GM10248 (cell line): ENCODE measurements at regions not wholly inside any gene's neighbourhood (a gene's known extent, or its start where the extent isn't known, plus 50 kb on each side); places are given as distances from the start of the nearest gene placed in this dataset.

ENCODE experiments used
- CTCF ChIA-PET: fragments of 300-600 bp; sonication (Branson Sonifier 250); formaldehyde crosslinking; extraction: SDS; loops from one replicate; lab custom pipeline; 2021; ENCODE audit warnings: antibody characterized with exemption; lab: Yijun Ruan, JAX
- POLR2A ChIA-PET: fragments of 350-650 bp; sonication (Branson Sonifier 250); formaldehyde crosslinking; extraction: SDS; loops from one replicate; lab custom pipeline; 2020; ENCODE audit warnings: antibody characterized with exemption; lab: Yijun Ruan, JAX
- DNase-seq: peaks from one replicate; pipeline ENCODE4 v3.0.0; 2012; ENCODE audit errors: extremely low spot score
- CTCF ChIP-seq: IDR thresholded peaks from 2 replicates; pipeline ENCODE4 v1.5.1; 2012; ENCODE audit warnings: mild to moderate bottlenecking, low read depth; ENCODE audit errors: extremely low read depth, missing control alignments, control extremely low read depth

GRCh38 chr6:51015394-51015793 is 196.7 kb downstream of the TFAP2B start:
- CTCF ChIA-PET: interaction anchor here (3.6 kb wide), 1 partner anchor 11 kb away, joined by 13 read pairs; no protein-coding TSS in a partner anchor
- no peak for DNase-seq
- no peak for TF ChIP-seq CTCF
- POLR2A ChIA-PET: no interaction called here

- no peak for TF ChIP-seq CTCF
- ChIA-PET POLR2A (no interaction called here), CTCF (interaction anchor here (1.3 to 3.6 kb wide), 2 partner anchors 10 to 13 kb away, joined by 5 to 13 read pairs; no protein-coding TSS in a partner anchor)
- no peak for DNase-seq
These were observed 197.8 kb downstream of the TFAP2B start for GRCh38 chr6:51016489-51016888.

GRCh38 chr6:51019806-51020205 is 201.1 kb downstream of the TFAP2B start:
- ChIA-PET POLR2A (no interaction called here), CTCF (no interaction called here)
- DNase-seq: no peak
- TF ChIP-seq CTCF: no peak

- no peak for DNase-seq
- TF ChIP-seq CTCF: no peak
- ChIA-PET POLR2A (no interaction called here), CTCF (no interaction called here)
These were observed 202.5 kb downstream of the TFAP2B start for GRCh38 chr6:51021171-51021570.

- ChIA-PET CTCF (interaction anchor here (0.9 to 1.6 kb wide), 2 partner anchors 23 to 25 kb away, joined by 4 to 5 read pairs; no protein-coding TSS in a partner anchor), POLR2A (no interaction called here)
- DNase-seq: no peak
- no peak for TF ChIP-seq CTCF
These were observed 205.5 kb downstream of the TFAP2B start for GRCh38 chr6:51024126-51024525.

- no peak for DNase-seq
- POLR2A ChIA-PET: no interaction called here
- TF ChIP-seq CTCF: no peak
- CTCF ChIA-PET: interaction anchor here (0.9 to 4.1 kb wide), 3 partner anchors 8 to 24 kb away, joined by 4 to 13 read pairs (median 5); no protein-coding TSS in a partner anchor
These were observed 206.6 kb downstream of the TFAP2B start for GRCh38 chr6:51025082-51025777.
